ENCODE measurements at regions not wholly inside any gene's neighbourhood (a gene's known extent, or its start where the extent isn't known, plus 50 kb on each side); places are given as distances from the start of the nearest gene placed in this dataset.

DNA sequence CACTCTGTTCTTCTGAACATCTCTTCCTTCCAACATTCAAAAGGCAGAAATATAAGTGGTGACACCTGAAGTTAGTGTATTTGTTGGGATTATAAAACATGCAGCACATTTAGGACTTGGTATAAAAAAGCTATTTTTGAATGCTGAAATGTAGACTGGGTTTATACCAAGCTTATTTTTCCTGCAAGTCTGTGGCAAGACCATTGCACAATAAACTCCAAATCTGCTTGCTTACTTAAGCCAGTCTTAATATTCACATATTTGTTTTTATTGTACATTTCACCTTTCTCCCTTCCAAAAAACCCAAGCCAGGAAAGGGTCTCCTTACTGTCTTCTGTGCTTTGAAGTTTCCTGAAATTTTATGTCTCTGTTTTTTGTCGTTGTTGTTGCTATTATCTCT lies 63.7 kb downstream of the FHIP1A start:
- TF ChIP-seq, protein P1, sequence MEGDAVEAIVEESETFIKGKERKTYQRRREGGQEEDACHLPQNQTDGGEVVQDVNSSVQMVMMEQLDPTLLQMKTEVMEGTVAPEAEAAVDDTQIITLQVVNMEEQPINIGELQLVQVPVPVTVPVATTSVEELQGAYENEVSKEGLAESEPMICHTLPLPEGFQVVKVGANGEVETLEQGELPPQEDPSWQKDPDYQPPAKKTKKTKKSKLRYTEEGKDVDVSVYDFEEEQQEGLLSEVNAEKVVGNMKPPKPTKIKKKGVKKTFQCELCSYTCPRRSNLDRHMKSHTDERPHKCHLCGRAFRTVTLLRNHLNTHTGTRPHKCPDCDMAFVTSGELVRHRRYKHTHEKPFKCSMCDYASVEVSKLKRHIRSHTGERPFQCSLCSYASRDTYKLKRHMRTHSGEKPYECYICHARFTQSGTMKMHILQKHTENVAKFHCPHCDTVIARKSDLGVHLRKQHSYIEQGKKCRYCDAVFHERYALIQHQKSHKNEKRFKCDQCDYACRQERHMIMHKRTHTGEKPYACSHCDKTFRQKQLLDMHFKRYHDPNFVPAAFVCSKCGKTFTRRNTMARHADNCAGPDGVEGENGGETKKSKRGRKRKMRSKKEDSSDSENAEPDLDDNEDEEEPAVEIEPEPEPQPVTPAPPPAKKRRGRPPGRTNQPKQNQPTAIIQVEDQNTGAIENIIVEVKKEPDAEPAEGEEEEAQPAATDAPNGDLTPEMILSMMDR (conservative IDR thresholded peaks at IDR 0.05; ENCODE audit: low read depth, low read length): no peak
- H3K4me3 ChIP-seq (ENCODE audit: low read depth, low read length): no peak overlapping the region
- no peak for DNase-seq (ENCODE audit: low read depth)

DNA sequence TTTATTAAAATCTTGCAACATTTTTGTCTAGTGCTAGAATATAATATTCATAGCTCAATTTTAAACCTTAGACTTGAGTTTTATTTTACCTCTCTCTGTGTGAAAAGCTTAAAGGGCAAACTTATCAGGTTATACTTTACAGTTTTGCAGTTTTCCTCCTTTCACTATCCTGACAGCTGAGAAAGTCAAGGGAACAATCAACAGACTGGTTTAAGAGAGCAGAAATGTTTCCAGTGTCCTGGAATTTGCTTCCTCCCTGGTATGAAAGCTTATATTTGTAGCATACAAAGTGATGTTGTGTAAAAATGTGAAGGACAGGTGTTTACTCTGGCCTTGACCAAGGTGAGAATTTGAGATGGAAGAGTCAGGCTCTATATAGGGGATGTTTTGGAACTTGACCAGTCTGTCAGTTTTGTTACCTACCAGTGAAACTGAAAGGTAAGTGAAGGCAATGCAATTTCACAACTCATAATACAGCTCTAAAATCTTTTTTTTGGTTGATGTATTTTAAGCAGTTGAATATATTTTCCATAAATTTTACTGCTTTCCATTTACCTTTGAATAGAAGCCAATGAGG lies 64.6 kb downstream of the FHIP1A start:
- DNase-seq (ENCODE audit: low read depth): no peak
- TF ChIP-seq, protein P1 (conservative IDR thresholded peaks at IDR 0.05; ENCODE audit: low read depth, low read length): no peak
- no peak overlapping the region for H3K4me3 ChIP-seq (ENCODE audit: low read depth, low read length)

- H3K4me3 ChIP-seq (ENCODE audit: low read depth, low read length): no peak overlapping the region
- no peak for DNase-seq (ENCODE audit: low read depth)
- TF ChIP-seq, protein P1 (conservative IDR thresholded peaks at IDR 0.05; ENCODE audit: low read depth, low read length): no peak
Observed at GRCh38 chr4:151475035-151475714, 66.2 kb downstream of the FHIP1A start.

- H3K4me3 ChIP-seq (ENCODE audit: low read depth, low read length): no peak overlapping the region
- TF ChIP-seq, protein P1 (conservative IDR thresholded peaks at IDR 0.05; ENCODE audit: low read depth, low read length): no peak
- no peak for DNase-seq (ENCODE audit: low read depth)
Observed at GRCh38 chr4:151481813-151482212, 72.8 kb downstream of the FHIP1A start.

- H3K4me3 ChIP-seq (ENCODE audit: low read depth, low read length): no peak overlapping the region
- peak; percentile 59 for DNase-seq (ENCODE audit: low read depth)
- TF ChIP-seq, protein P1 (conservative IDR thresholded peaks at IDR 0.05; ENCODE audit: low read depth, low read length): no peak
Observed at GRCh38 chr4:151484396-151485102, 75.6 kb downstream of the FHIP1A start.

DNA sequence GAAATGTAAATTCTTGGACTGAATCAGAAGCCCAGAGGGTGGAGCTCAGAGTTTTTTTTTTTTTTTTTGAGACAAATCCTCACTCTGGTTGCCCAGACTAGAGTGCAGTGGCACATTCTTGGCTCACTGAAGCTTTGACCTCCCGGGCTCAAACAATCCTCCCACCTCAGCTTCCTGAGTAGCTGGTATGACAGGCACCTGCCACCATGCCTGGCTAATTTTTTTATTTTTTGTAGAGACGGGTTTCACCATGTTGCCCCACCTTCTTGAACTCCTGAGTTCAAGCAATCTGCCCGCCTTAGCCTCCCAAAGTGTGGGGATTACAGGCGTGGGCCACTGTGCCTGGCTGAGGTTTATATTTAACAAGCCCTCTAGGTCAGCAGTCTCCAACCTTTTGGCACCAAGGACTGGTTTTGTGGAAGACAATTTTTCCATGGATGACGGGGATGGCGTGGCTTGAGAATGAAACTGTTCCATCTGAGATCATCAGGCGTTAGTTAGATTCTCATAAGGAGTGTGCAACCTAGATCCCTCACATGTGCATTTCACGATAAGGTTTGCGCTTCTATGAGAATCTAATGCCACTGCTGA lies 76.7 kb downstream of the FHIP1A start:
- peak; percentile 53 for DNase-seq (ENCODE audit: low read depth)
- TF ChIP-seq, protein P1 (conservative IDR thresholded peaks at IDR 0.05; ENCODE audit: low read depth, low read length): no peak
- peak overlapping the region; percentile 25 for H3K4me3 ChIP-seq (ENCODE audit: low read depth, low read length)
